ENCODE measurements at regions not wholly inside any gene's neighbourhood (a gene's known extent, or its start where the extent isn't known, plus 50 kb on each side); places are given as distances from the start of the nearest gene placed in this dataset.

GRCh38 chr14:29220072-29220471 is 453.5 kb downstream of the FOXG1 start:
- in situ Hi-C loops (cut with MboI; ENCODE audit: low pct_unique_long_range_greater_than_20kb, low sequenced_read_pairs, unreplicated experiment) = loop anchor here (25.0 kb wide), 1 partner anchor 458 kb away; the partner anchor contains the start of gene FOXG1
- no peak for DNase-seq (ENCODE audit: low spot score)

GRCh38 chr14:29220566-29220965 is 454.0 kb downstream of the FOXG1 start:
- no peak for DNase-seq (ENCODE audit: low spot score)
- TF ChIP-seq CTCF (IDR thresholded peaks at IDR 0.05; ENCODE audit: extremely low read depth, insufficient read depth, missing control alignments) = no peak
- in situ Hi-C loops (cut with MboI; ENCODE audit: low pct_unique_long_range_greater_than_20kb, low sequenced_read_pairs, unreplicated experiment) = loop anchor here (25.0 kb wide), 1 partner anchor 458 kb away; the partner anchor contains the start of gene FOXG1

More at GRCh38 chr14:29220072-29220471, 453.5 kb downstream of the FOXG1 start:
- TF ChIP-seq CTCF (IDR thresholded peaks at IDR 0.05; ENCODE audit: extremely low read depth, insufficient read depth, missing control alignments) = no peak

GRCh38 chr14:29222006-29222405 is 455.4 kb downstream of the FOXG1 start:
- DNase-seq (ENCODE audit: low spot score) = no peak
- no peak for TF ChIP-seq CTCF (IDR thresholded peaks at IDR 0.05; ENCODE audit: extremely low read depth, insufficient read depth, missing control alignments)
- in situ Hi-C loops (cut with MboI; ENCODE audit: low pct_unique_long_range_greater_than_20kb, low sequenced_read_pairs, unreplicated experiment) = loop anchor here (25.0 kb wide), 1 partner anchor 460 kb away; the partner anchor contains the start of gene FOXG1

GRCh38 chr14:29222671-29223268 is 456.2 kb downstream of the FOXG1 start:
- no peak for DNase-seq (ENCODE audit: low spot score)
- peak; percentile 74 for TF ChIP-seq CTCF (IDR thresholded peaks at IDR 0.05; ENCODE audit: extremely low read depth, insufficient read depth, missing control alignments)
- in situ Hi-C loops (cut with MboI; ENCODE audit: low pct_unique_long_range_greater_than_20kb, low sequenced_read_pairs, unreplicated experiment) = loop anchor here (25.0 kb wide), 1 partner anchor 460 kb away; the partner anchor contains the start of gene FOXG1

GRCh38 chr14:29223947-29224346 is 457.4 kb downstream of the FOXG1 start:
- no peak for DNase-seq (ENCODE audit: low spot score)
- no peak for TF ChIP-seq CTCF (IDR thresholded peaks at IDR 0.05; ENCODE audit: extremely low read depth, insufficient read depth, missing control alignments)
- in situ Hi-C loops (cut with MboI; ENCODE audit: low pct_unique_long_range_greater_than_20kb, low sequenced_read_pairs, unreplicated experiment) = loop anchor here (25.0 kb wide), 1 partner anchor 462 kb away; the partner anchor contains the start of gene FOXG1

GRCh38 chr14:29227631-29228030 is 461.0 kb downstream of the FOXG1 start:
- TF ChIP-seq CTCF (IDR thresholded peaks at IDR 0.05; ENCODE audit: extremely low read depth, insufficient read depth, missing control alignments) = no peak
- DNase-seq (ENCODE audit: low spot score) = no peak
- in situ Hi-C loops (cut with MboI; ENCODE audit: low pct_unique_long_range_greater_than_20kb, low sequenced_read_pairs, unreplicated experiment) = no loop called here

Measured in GM13977 (cell line).